HepG2 (cell line): ENCODE measurements at regions not wholly inside any gene's neighbourhood (a gene's known extent, or its start where the extent isn't known, plus 50 kb on each side); places are given as distances from the start of the nearest gene placed in this dataset.

ENCODE experiments used
- ATAC-seq: fragments of 200-7000 bp; cut with Tn5 transposase; 3 replicates; pipeline ENCODE4 v1.9.1; 2020; ENCODE audit warnings: mild to moderate bottlenecking, moderate library complexity
- BruUV-seq: library from RNA; stranded (reverse); fragments of 400-500 nt; replicated peaks from 2 replicates; lab custom pipeline; 2021; lab: Mats Ljungman, UMichigan
- CTCF ChIA-PET: fragments of 300-600 bp; formaldehyde crosslinking; extraction: SDS; loops from one replicate; lab custom pipeline; 2021; ENCODE audit warnings: low total read pairs, inconsistent platforms, low intra/inter-chr PET ratio; lab: Yijun Ruan, JAX
- POLR2A ChIA-PET: fragments of 350-600 bp; sonication (Branson Sonifier 250); formaldehyde crosslinking; loops from one replicate; lab custom pipeline; 2020; ENCODE audit warnings: antibody characterized with exemption, inconsistent platforms; lab: Yijun Ruan, JAX
- DNase-seq: peaks from one replicate; pipeline ENCODE4 v3.0.0-alpha.2; 2015; ENCODE audit warnings: low spot score
- FAIRE-seq: peaks from 3 replicates; lab custom pipeline; 2011; peaks lifted over from hg19 to GRCh38; lab: Jason Lieb, UNC
- H2AFZ ChIP-seq: one replicate; pipeline ENCODE4 v1.6.1; 2011; ENCODE audit warnings: low read length, inconsistent platforms
- H3K27ac ChIP-seq: fragments of 300-600 bp; 3 replicates; pipeline ENCODE4 v1.8.0; 2011; ENCODE audit warnings: mixed run types, mild to moderate bottlenecking, mixed read lengths, low read length, inconsistent platforms; ENCODE audit not compliant: insufficient read depth; ENCODE audit errors: extremely low read length
- H3K27me3 ChIP-seq, 2 experiments: fragments of 200-600 bp in 1 of 2; 2 replicates in 1 of 2; 3 replicates in 1 of 2; pipeline versions ENCODE4 v1.6.0 to v1.8.0; 2011; ENCODE audit warnings: low read length in 2 of 2, mild to moderate bottlenecking in 2 of 2, moderate library complexity in 2 of 2, inconsistent platforms in 1 of 2; ENCODE audit not compliant: insufficient read depth in 2 of 2, control insufficient read depth in 1 of 2
- H3K36me3 ChIP-seq, 2 experiments: fragments of 200-600 bp in 1 of 2; replicated peaks in 1 of 2; 2 replicates in 1 of 2; 3 replicates in 1 of 2; pipeline versions ENCODE4 v1.5.1 to v1.8.0; 2011; ENCODE audit warnings: low read length in 2 of 2, inconsistent platforms in 1 of 2; ENCODE audit not compliant: insufficient read depth in 2 of 2, control insufficient read depth in 1 of 2
- H3K4me1 ChIP-seq: 2 replicates; pipeline ENCODE4 v1.5.1; 2012; ENCODE audit warnings: low read length, inconsistent platforms; ENCODE audit not compliant: insufficient read depth
- H3K4me2 ChIP-seq: 2 replicates; pipeline ENCODE4 v1.6.0; 2011; ENCODE audit warnings: low read depth, low read length, inconsistent platforms
- H3K4me3 ChIP-seq, 3 experiments: fragments of 200-600 bp in 1 of 3; sonication (generic), shearing (Covaris generic) in 1 of 3; replicated peaks in 1 of 3; 2 replicates each; pipeline ENCODE4 v1.5.1; 2011 to 2016; ENCODE audit warnings: low read length in 3 of 3, inconsistent platforms in 2 of 3, low read depth in 2 of 3, mild to moderate bottlenecking in 2 of 3, control low read depth in 1 of 3, mixed read lengths in 1 of 3; ENCODE audit not compliant: insufficient read depth in 1 of 3
- H3K79me2 ChIP-seq: one replicate; pipeline ENCODE4 v1.6.1; 2011; ENCODE audit warnings: low read length, inconsistent platforms; ENCODE audit not compliant: insufficient read depth
- H3K9ac ChIP-seq: 2 replicates; pipeline ENCODE4 v1.6.0; 2011; ENCODE audit warnings: mild to moderate bottlenecking, low read depth, low read length, inconsistent platforms; ENCODE audit not compliant: insufficient read depth
- H3K9me3 ChIP-seq: 2 replicates; pipeline ENCODE4 v1.5.1; 2012; ENCODE audit warnings: mild to moderate bottlenecking, low read length
- H4K20me1 ChIP-seq: 2 replicates; pipeline ENCODE4 v1.6.0; 2011; ENCODE audit warnings: inconsistent platforms, mild to moderate bottlenecking, low read length, moderate library complexity; ENCODE audit not compliant: insufficient read depth
- CEBPZ ChIP-seq: IDR thresholded peaks from 2 replicates; pipeline ENCODE4 v1.6.1; 2012; ENCODE audit warnings: low read length, improper control_type of control experiment
- GTF2F1 ChIP-seq: fragments of 150-350 bp; IDR thresholded peaks from 2 replicates; pipeline ENCODE4 v1.6.1; 2014; ENCODE audit warnings: low read length
- HDAC6 ChIP-seq: fragments of 200-600 bp; sonication (generic); IDR thresholded peaks from 2 replicates; pipeline ENCODE4 v1.7.0; 2017; ENCODE audit warnings: mild to moderate bottlenecking, antibody characterized with exemption, low read length, low read depth
- IKZF4 ChIP-seq: sonication (generic); formaldehyde crosslinking; IDR thresholded peaks from 2 replicates; pipeline ENCODE4 v1.5.1; 2020; ENCODE audit warnings: borderline replicate concordance, mild to moderate bottlenecking, low read depth, missing genetic modification reagents; ENCODE audit errors: not compliant biosample characterization
- LCORL ChIP-seq, 2 experiments: fragments of 450-650 bp in 1 of 2; sonication (generic) in 1 of 2; formaldehyde crosslinking in 1 of 2; IDR thresholded peaks; 2 replicates each; pipeline versions ENCODE4 v1.5.0 to v1.6.1; 2017 to 2020; ENCODE audit warnings: antibody characterized with exemption in 1 of 2, missing genetic modification reagents in 1 of 2
- MTF2 ChIP-seq: sonication (generic); formaldehyde crosslinking; IDR thresholded peaks from 2 replicates; pipeline ENCODE4 v1.5.0; 2020; ENCODE audit warnings: missing genetic modification reagents, borderline replicate concordance
- NFIB ChIP-seq: sonication (generic); formaldehyde crosslinking; IDR thresholded peaks from 2 replicates; pipeline ENCODE4 v1.9.0; 2021; ENCODE audit warnings: missing genetic modification reagents, mild to moderate bottlenecking, borderline replicate concordance
- NR2C2 ChIP-seq: sonication (generic); formaldehyde crosslinking; IDR thresholded peaks from 2 replicates; pipeline ENCODE4 v1.4.0; 2020; ENCODE audit warnings: missing genetic modification reagents, mild to moderate bottlenecking, moderate library complexity, borderline replicate concordance
- STAT6 ChIP-seq: sonication (generic); formaldehyde crosslinking; IDR thresholded peaks from 2 replicates; pipeline ENCODE4 v1.4.0; 2020; ENCODE audit warnings: missing genetic modification reagents, mild to moderate bottlenecking, borderline replicate concordance
- THAP7 ChIP-seq: sonication (generic); formaldehyde crosslinking; IDR thresholded peaks from 2 replicates; pipeline ENCODE4 v1.8.1; 2023; ENCODE audit warnings: mild to moderate bottlenecking, missing genetic modification reagents
- TP53 ChIP-seq: sonication (generic); formaldehyde crosslinking; conservative IDR thresholded peaks from 2 replicates; pipeline ENCODE4 v1.4.0; 2020; ENCODE audit warnings: missing genetic modification reagents
- U2AF2 ChIP-seq: fragments of 200-400 bp; formaldehyde crosslinking; IDR thresholded peaks from 2 replicates; pipeline ENCODE4 v1.6.1; 2017; ENCODE audit warnings: low read depth, mild to moderate bottlenecking, low read length
- ZNF180 ChIP-seq: sonication (generic); formaldehyde crosslinking; IDR thresholded peaks from 2 replicates; pipeline ENCODE4 v1.4.0; 2020; ENCODE audit warnings: low read depth, missing genetic modification reagents, borderline replicate concordance
- ZNF326 ChIP-seq: sonication (generic); formaldehyde crosslinking; IDR thresholded peaks from 2 replicates; pipeline ENCODE4 v1.4.0; 2020; ENCODE audit warnings: missing genetic modification reagents, borderline replicate concordance
- ZNF331 ChIP-seq: sonication (generic); formaldehyde crosslinking; IDR thresholded peaks from 2 replicates; pipeline ENCODE4 v1.4.0; 2020; ENCODE audit warnings: missing genetic modification reagents
- in situ Hi-C: cut with HindIII; loops from 2 replicates; pipeline ENCODE4 v1.10.0; 2017; ENCODE audit warnings: low pct_unique_long_range_greater_than_20kb; ENCODE audit not compliant: extremely low pct_ligation_motif_present
- intact Hi-C: fragments of 100-400 bp; cut with micrococcal nuclease; formaldehyde crosslinking; loops from one replicate; pipeline ENCODE4 v1.10.0; 2022; ENCODE audit not compliant: unreplicated experiment

- intact Hi-C loops, result no loop called here
- H3K27ac ChIP-seq, result no peak overlapping the region
Measured at GRCh38 chrX:122475306-122475705, 708.8 kb upstream of the GRIA3 start.

More at GRCh38 chrX:122475306-122475705, 708.8 kb upstream of the GRIA3 start:
- Histone ChIP-seq H3K9me3 (no peaks in the 10 kb centered on the region), H2AFZ (no peak overlapping the region), H3K79me2 (no peaks in the 10 kb centered on the region), H3K4me3 (no peak overlapping the region), H4K20me1 (no peaks in the 10 kb centered on the region), H3K4me1 (no peaks in the 10 kb centered on the region), H3K27me3 (no peaks in the 10 kb centered on the region), H3K4me2 (no peak overlapping the region), H3K9ac (no peak overlapping the region), H3K36me3 (no peaks in the 10 kb centered on the region)
- TF ChIP-seq ZNF326, result no peak
- no peak for TF ChIP-seq HDAC6
- no peak for TF ChIP-seq STAT6
- TF ChIP-seq NR2C2 (CRISPR knock-in tag), result no peak
- TF ChIP-seq LCORL (IDR thresholded peaks at IDR 0.05), result no peak
- TF ChIP-seq LCORL (CRISPR knock-in tag; IDR thresholded peaks at IDR 0.05), result no peak
- TF ChIP-seq GTF2F1, result no peak
- TF ChIP-seq MTF2 (CRISPR knock-in tag), result no peak
- no peak for TF ChIP-seq U2AF2
- TF ChIP-seq IKZF4 (CRISPR knock-in tag), result no peak
- no peak for TF ChIP-seq CEBPZ
- no peak for TF ChIP-seq ZNF180 (CRISPR knock-in tag)
- no peak for TF ChIP-seq ZNF331 (CRISPR knock-in tag)
- no peak for TF ChIP-seq TP53 (CRISPR knock-in tag)
- no peak for TF ChIP-seq THAP7 (CRISPR knock-in tag)
- no peak for TF ChIP-seq NFIB
- DNase-seq (no peak), ATAC-seq (no peak), FAIRE-seq (no peak)
- ChIA-PET POLR2A (no interaction called here), CTCF (no interaction called here)
- no TSS peak for BruUV-seq
- in situ Hi-C loops, result no loop called here
